Fibroblast of lung (primary cell): ENCODE measurements at regions not wholly inside any gene's neighbourhood (a gene's known extent, or its start where the extent isn't known, plus 50 kb on each side); places are given as distances from the start of the nearest gene placed in this dataset.

ENCODE experiments used
- CTCF ChIP-seq, 2 donors: IDR thresholded peaks in 1 of 2; conservative IDR thresholded peaks in 1 of 2; 1 replicate in 1 of 2; 2 replicates in 1 of 2; pipeline ENCODE4 v1.5.1; 2011 to 2012; ENCODE audit warnings: low read length in 2 of 2, control low read depth in 1 of 2, inconsistent platforms in 1 of 2, low read depth in 1 of 2, mild to moderate bottlenecking in 1 of 2
- EZH2 ChIP-seq: IDR thresholded peaks from 2 replicates; pipeline ENCODE4 v1.5.1; 2012; ENCODE audit warnings: low read length, control low read depth, mild to moderate bottlenecking; ENCODE audit errors: missing control alignments

DNA sequence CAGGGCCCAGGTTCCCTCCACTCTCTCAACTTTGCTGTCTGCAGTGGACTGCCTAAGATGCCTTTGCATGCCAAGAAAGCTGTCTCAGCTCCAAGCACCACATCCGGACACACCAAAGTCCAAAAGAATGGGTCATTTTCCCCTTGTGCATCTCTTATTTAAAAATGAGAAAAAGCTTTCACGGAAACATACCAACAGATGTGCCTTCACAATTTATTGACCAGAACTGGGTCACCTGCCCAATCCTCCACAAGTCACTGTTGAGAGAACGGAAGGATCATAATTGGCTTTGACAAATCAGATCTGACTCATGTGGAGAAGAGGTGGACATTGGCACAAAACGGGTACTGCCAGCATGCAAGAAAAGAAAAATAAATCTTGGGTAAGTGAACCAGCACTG, 258.3 kb downstream of the SNX13 start:
- no peak for TF ChIP-seq EZH2
- TF ChIP-seq CTCF (conservative IDR thresholded peaks at IDR 0.05 in 1 of 2, IDR thresholded peaks at IDR 0.05 in 1 of 2; ENCODE audit: low read depth in 1 of 2, low read length in 2 of 2) = no peak
